Trophoblast cell (in vitro differentiated cells and primary cell): ENCODE measurements at regions not wholly inside any gene's neighbourhood (a gene's known extent, or its start where the extent isn't known, plus 50 kb on each side); places are given as distances from the start of the nearest gene placed in this dataset.
"Not testable (repeated sequence)": the region's sequence is repeated elsewhere in the genome, so short reads cannot be mapped to it uniquely, and the experiment has no call there.

Experiments used
- DNase-seq, 2 donors: peaks; one replicate each; pipeline ENCODE4 v3.0.0-alpha.2; 2016
- H2AFZ ChIP-seq: 2 replicates; pipeline ENCODE4 v1.6.1; 2013; ENCODE audit warnings: low read length, moderate library complexity, mild to moderate bottlenecking; ENCODE audit not compliant: insufficient read depth, poor library complexity
- H2AK5ac ChIP-seq: 2 replicates; pipeline ENCODE4 v1.6.1; 2013; ENCODE audit warnings: mild to moderate bottlenecking, low read length
- H2BK120ac ChIP-seq: 2 replicates; pipeline ENCODE4 v1.6.1; 2013; ENCODE audit warnings: low read length, mild to moderate bottlenecking, moderate library complexity; ENCODE audit not compliant: insufficient read depth, poor library complexity
- H2BK12ac ChIP-seq: 2 replicates; pipeline ENCODE4 v1.6.1; 2013; ENCODE audit warnings: mild to moderate bottlenecking, low read length, moderate library complexity
- H2BK5ac ChIP-seq: 2 replicates; pipeline ENCODE4 v1.6.1; 2013; ENCODE audit warnings: low read length, low read depth, moderate library complexity, mild to moderate bottlenecking; ENCODE audit not compliant: poor library complexity
- H3K14ac ChIP-seq: 2 replicates; pipeline ENCODE4 v1.6.1; 2013; ENCODE audit warnings: mild to moderate bottlenecking, low read length
- H3K18ac ChIP-seq: 2 replicates; pipeline ENCODE4 v1.6.1; 2013; ENCODE audit warnings: mild to moderate bottlenecking, low read length
- H3K23ac ChIP-seq: 2 replicates; pipeline ENCODE4 v1.6.1; 2013; ENCODE audit warnings: low read length
- H3K27ac ChIP-seq: 2 replicates; pipeline ENCODE4 v1.5.1; 2013; ENCODE audit warnings: low read depth, mild to moderate bottlenecking, inconsistent platforms, low read length, moderate library complexity
- H3K27me3 ChIP-seq: 2 replicates; pipeline ENCODE4 v1.6.1; 2013; ENCODE audit warnings: inconsistent platforms, mild to moderate bottlenecking, low read length, moderate library complexity; ENCODE audit not compliant: insufficient read depth
- H3K36me3 ChIP-seq, 2 experiments: 1 replicate in 1 of 2; 2 replicates in 1 of 2; pipeline ENCODE4 v1.6.1; 2013; ENCODE audit warnings: low read length in 2 of 2, mild to moderate bottlenecking in 2 of 2, moderate library complexity in 1 of 2; ENCODE audit not compliant: insufficient read depth in 2 of 2, control insufficient read depth in 1 of 2
- H3K4ac ChIP-seq: 2 replicates; pipeline ENCODE4 v1.6.1; 2013; ENCODE audit warnings: low read depth, mild to moderate bottlenecking, low read length, moderate library complexity
- H3K4me1 ChIP-seq, 2 experiments: 1 replicate in 1 of 2; 2 replicates in 1 of 2; pipeline ENCODE4 v1.6.1; 2013; ENCODE audit warnings: low read length in 2 of 2, mild to moderate bottlenecking in 2 of 2, moderate library complexity in 1 of 2; ENCODE audit not compliant: insufficient read depth in 2 of 2, control insufficient read depth in 1 of 2
- H3K4me2 ChIP-seq: 2 replicates; pipeline ENCODE4 v1.6.1; 2013; ENCODE audit warnings: inconsistent platforms, mild to moderate bottlenecking, low read length, moderate library complexity
- H3K4me3 ChIP-seq: 2 replicates; pipeline ENCODE4 v1.5.1; 2013; ENCODE audit warnings: mild to moderate bottlenecking, low read depth, low read length, inconsistent platforms
- H3K79me1 ChIP-seq: one replicate; pipeline ENCODE4 v1.6.1; 2013; ENCODE audit warnings: low read length
- H3K79me2 ChIP-seq: 2 replicates; pipeline ENCODE4 v1.6.1; 2013; ENCODE audit warnings: low read length, mild to moderate bottlenecking; ENCODE audit not compliant: control insufficient read depth, insufficient read depth, poor library complexity
- H3K9ac ChIP-seq: 2 replicates; pipeline ENCODE4 v1.6.1; 2013; ENCODE audit warnings: mild to moderate bottlenecking, low read length
- H3K9me3 ChIP-seq: 2 replicates; pipeline ENCODE4 v1.6.1; 2013; ENCODE audit warnings: low read depth, mild to moderate bottlenecking, control low read depth, inconsistent platforms, low read length; ENCODE audit not compliant: insufficient read depth
- H4K12ac ChIP-seq: 2 replicates; pipeline ENCODE4 v1.6.1; 2013; ENCODE audit warnings: low read depth, mild to moderate bottlenecking, low read length, moderate library complexity
- H4K8ac ChIP-seq: 2 replicates; pipeline ENCODE4 v1.6.1; 2013; ENCODE audit warnings: low read depth, mild to moderate bottlenecking, low read length, moderate library complexity
- H4K91ac ChIP-seq: one replicate; pipeline ENCODE4 v1.6.1; 2013; ENCODE audit warnings: low read depth, mild to moderate bottlenecking, low read length, moderate library complexity
- WGBS: extraction: QIAGEN DNeasy Blood & Tissue Kit; methylation state at CpG from one replicate; pipeline ENCODE4 v1.1.7; 2013; ENCODE audit warnings: missing lambda C conversion rate; ENCODE audit not compliant: insufficient read length, insufficient coverage; ENCODE audit errors: extremely low coverage; 5-methylcytosine and 5-hydroxymethylcytosine counted together

GRCh38 chr2:10196948-10197696, 74.6 kb downstream of the RRM2 start:
- H3K4ac ChIP-seq, result no peak overlapping the region
- H3K79me2 ChIP-seq, result no peaks in the 10 kb centered on the region
- no peak overlapping the region for H3K9ac ChIP-seq
- H3K36me3 ChIP-seq, result no peaks in the 10 kb centered on the region
- no peak overlapping the region for H2BK12ac ChIP-seq
- no peak overlapping the region for H3K14ac ChIP-seq
- no peak overlapping the region for H2BK120ac ChIP-seq
- no peaks in the 10 kb centered on the region for H3K4me1 ChIP-seq
- H4K8ac ChIP-seq, result no peak overlapping the region
- no peak overlapping the region for H3K27ac ChIP-seq
- no peak overlapping the region for H4K12ac ChIP-seq
- no peak overlapping the region for H4K91ac ChIP-seq
- H3K27me3 ChIP-seq, result no peaks in the 10 kb centered on the region
- H2AK5ac ChIP-seq, result no peak overlapping the region
- no peak overlapping the region for H3K4me2 ChIP-seq
- DNase-seq, result no peak
- no peak overlapping the region for H2BK5ac ChIP-seq
- peaks cover 7% of the 10 kb centered on the region for H3K9me3 ChIP-seq
- H3K4me3 ChIP-seq, result no peak overlapping the region
- H3K23ac ChIP-seq, result no peak overlapping the region
- H2AFZ ChIP-seq, result no peak overlapping the region
- H3K79me1 ChIP-seq, result no peaks in the 10 kb centered on the region
- no CpG with 5 or more reads among the region's 17 CpGs for WGBS
- no peak overlapping the region for H3K18ac ChIP-seq

GRCh38 chr2:10197697-10198076, 75.1 kb downstream of the RRM2 start:
- no peak overlapping the region for H4K12ac ChIP-seq
- no peak overlapping the region for H3K4me3 ChIP-seq
- H2BK5ac ChIP-seq, result no peak overlapping the region
- no peak overlapping the region for H3K9ac ChIP-seq
- no peaks in the 10 kb centered on the region for H3K79me2 ChIP-seq
- no peaks in the 10 kb centered on the region for H3K79me1 ChIP-seq
- no peaks in the 10 kb centered on the region for H3K27me3 ChIP-seq
- H4K8ac ChIP-seq, result no peak overlapping the region
- no peak overlapping the region for H4K91ac ChIP-seq
- no peaks in the 10 kb centered on the region for H3K4me1 ChIP-seq
- no peak for DNase-seq
- H3K36me3 ChIP-seq, result no peaks in the 10 kb centered on the region
- H2BK12ac ChIP-seq, result no peak overlapping the region
- H2BK120ac ChIP-seq, result no peak overlapping the region
- H3K4me2 ChIP-seq, result no peak overlapping the region
- no peak overlapping the region for H3K14ac ChIP-seq
- H3K23ac ChIP-seq, result no peak overlapping the region
- WGBS, result no CpG with 5 or more reads among the region's 5 CpGs
- H2AK5ac ChIP-seq, result no peak overlapping the region
- H3K9me3 ChIP-seq, result peaks cover 7% of the 10 kb centered on the region
- H3K18ac ChIP-seq, result no peak overlapping the region
- no peak overlapping the region for H2AFZ ChIP-seq
- H3K4ac ChIP-seq, result no peak overlapping the region
- no peak overlapping the region for H3K27ac ChIP-seq

- H3K79me2 ChIP-seq, H3K27ac ChIP-seq, H3K9me3 ChIP-seq, H3K14ac ChIP-seq, DNase-seq, H3K27me3 ChIP-seq, H2BK120ac ChIP-seq, H3K4me3 ChIP-seq, H2AK5ac ChIP-seq, H3K36me3 ChIP-seq, H3K9ac ChIP-seq, H3K4ac ChIP-seq, H4K12ac ChIP-seq, H4K91ac ChIP-seq, H3K79me1 ChIP-seq, H2BK5ac ChIP-seq, H2BK12ac ChIP-seq, H3K23ac ChIP-seq, H4K8ac ChIP-seq, H3K4me2 ChIP-seq, H3K4me1 ChIP-seq, H2AFZ ChIP-seq, H3K18ac ChIP-seq: not testable (repeated sequence)
- 100% methylated on average over 2 of the region's 6 CpGs for WGBS
Observed at GRCh38 chr2:10198482-10198881, 75.9 kb downstream of the RRM2 start.

GRCh38 chr2:10201201-10201600, 78.7 kb downstream of the RRM2 start:
- Histone ChIP-seq H3K23ac (no peak overlapping the region), H2BK120ac (no peak overlapping the region), H3K27ac (no peak overlapping the region), H3K79me2 (no peaks in the 10 kb centered on the region), H3K4me3 (no peak overlapping the region), H3K4ac (no peak overlapping the region), H3K9ac (no peak overlapping the region), H4K91ac (no peak overlapping the region), H3K14ac (no peak overlapping the region), H3K18ac (no peak overlapping the region), H4K8ac (no peak overlapping the region), H3K36me3 (no peaks in the 10 kb centered on the region), H2BK12ac (no peak overlapping the region), H2AFZ (no peak overlapping the region), H3K79me1 (no peaks in the 10 kb centered on the region), H3K4me1 (no peaks in the 10 kb centered on the region), H3K27me3 (no peaks in the 10 kb centered on the region), H2BK5ac (no peak overlapping the region), H3K4me2 (no peak overlapping the region), H2AK5ac (no peak overlapping the region), H3K9me3 (peaks cover 7% of the 10 kb centered on the region), H4K12ac (no peak overlapping the region)
- no CpG with 5 or more reads among the region's 4 CpGs for WGBS
- no peak for DNase-seq
